HG02885 (cell line): ENCODE measurements at regions not wholly inside any gene's neighbourhood (a gene's known extent, or its start where the extent isn't known, plus 50 kb on each side); places are given as distances from the start of the nearest gene placed in this dataset.

ENCODE experiments used
- ATAC-seq: cut with Tn5 transposase; IDR thresholded peaks from one replicate; pipeline ENCODE4 v1.9.1; 2021; ENCODE audit warnings: mild to moderate bottlenecking; ENCODE audit not compliant: unreplicated experiment, poor library complexity

GRCh38 chr3:67737906-67738865 is 83.8 kb upstream of the SUCLG2 start:
- ATAC-seq: no peak

- no peak for ATAC-seq
These were observed 82.7 kb upstream of the SUCLG2 start for GRCh38 chr3:67737140-67737539.

- ATAC-seq: no peak
These were observed 79.0 kb upstream of the SUCLG2 start for GRCh38 chr3:67733269-67733950.

- ATAC-seq: no peak
These were observed 70.0 kb upstream of the SUCLG2 start for GRCh38 chr3:67724434-67724833.

GRCh38 chr3:67723863-67724262 is 69.5 kb upstream of the SUCLG2 start:
- ATAC-seq: no peak

GRCh38 chr3:67719333-67719732 is 64.9 kb upstream of the SUCLG2 start:
- no peak for ATAC-seq

- ATAC-seq: no peak
These were observed 61.6 kb upstream of the SUCLG2 start for GRCh38 chr3:67715971-67716370.

- ATAC-seq: no peak
These were observed 59.5 kb upstream of the SUCLG2 start for GRCh38 chr3:67713764-67714469.

GRCh38 chr3:67712259-67712658 is 57.8 kb upstream of the SUCLG2 start:
- ATAC-seq: no peak

GRCh38 chr3:67710396-67710795 is 56.0 kb upstream of the SUCLG2 start:
- ATAC-seq: no peak

- no peak for ATAC-seq
These were observed 52.5 kb upstream of the SUCLG2 start for GRCh38 chr3:67706934-67707333.

- no peak for ATAC-seq
These were observed 49.9 kb upstream of the SUCLG2 start for GRCh38 chr3:67704322-67704721.
